CD4-positive, CD25-positive, alpha-beta regulatory T cell (primary cell): ENCODE measurements at regions not wholly inside any gene's neighbourhood (a gene's known extent, or its start where the extent isn't known, plus 50 kb on each side); places are given as distances from the start of the nearest gene placed in this dataset.

Source experiments
- ATAC-seq, 2 donors: fragments of 150-1000 bp; cut with Tn5 transposase; one replicate each; pipeline ENCODE4 v1.10.0; 2021; ENCODE audit warnings: low read depth in 2 of 2, moderate number of reproducible peaks in 2 of 2, moderate library complexity in 1 of 2
- DNase-seq, 3 donors: peaks; one replicate each; pipeline versions ENCODE4 v3.0.0 to v3.0.0-alpha.2; 2012 to 2022; ENCODE audit warnings: mixed read lengths in 1 of 3
- H3K27ac ChIP-seq: one replicate; pipeline ENCODE4 v1.7.0; 2013; ENCODE audit warnings: mild to moderate bottlenecking, low read length; ENCODE audit not compliant: insufficient read depth, poor library complexity, severe bottlenecking
- H3K27me3 ChIP-seq: one replicate; pipeline ENCODE4 v1.7.0; 2013; ENCODE audit warnings: low read length; ENCODE audit not compliant: control insufficient read depth, insufficient read depth
- H3K36me3 ChIP-seq: one replicate; pipeline ENCODE4 v1.7.0; 2013; ENCODE audit warnings: mild to moderate bottlenecking, low read length, moderate library complexity; ENCODE audit not compliant: control insufficient read depth, insufficient read depth
- H3K4me1 ChIP-seq: 2 replicates; pipeline ENCODE4 v1.7.0; 2013; ENCODE audit warnings: mild to moderate bottlenecking, low read length; ENCODE audit not compliant: insufficient read depth, control insufficient read depth, poor library complexity, severe bottlenecking
- H3K4me3 ChIP-seq: one replicate; pipeline ENCODE4 v1.7.0; 2013; ENCODE audit warnings: low read depth, mild to moderate bottlenecking, low read length, moderate library complexity
- H3K9me3 ChIP-seq, 2 experiments: 1 replicate in 1 of 2; 2 replicates in 1 of 2; pipeline ENCODE4 v1.7.0; 2013; ENCODE audit warnings: low read length in 2 of 2, mild to moderate bottlenecking in 1 of 2, moderate library complexity in 1 of 2; ENCODE audit not compliant: control insufficient read depth in 2 of 2
- H3K27ac Mint-ChIP-seq, 3 donors: one replicate each; pipeline ENCODE4 v1.8.0; 2020 to 2022; ENCODE audit warnings: mild to moderate bottlenecking in 3 of 3, mixed read lengths in 3 of 3, moderate library complexity in 2 of 3
- H3K27me3 Mint-ChIP-seq: one replicate; pipeline ENCODE4 v1.8.0; 2022; ENCODE audit warnings: mild to moderate bottlenecking, mixed read lengths
- H3K36me3 Mint-ChIP-seq: one replicate; pipeline ENCODE4 v1.8.0; 2020; ENCODE audit warnings: mixed read lengths
- H3K4me1 Mint-ChIP-seq, 4 donors: one replicate each; pipeline ENCODE4 v1.8.0; 2020 to 2022; ENCODE audit warnings: mixed read lengths in 4 of 4, mild to moderate bottlenecking in 1 of 4
- H3K4me3 Mint-ChIP-seq, 4 donors: one replicate each; pipeline ENCODE4 v1.8.0; 2020 to 2022; ENCODE audit warnings: mild to moderate bottlenecking in 4 of 4, mixed read lengths in 4 of 4, moderate library complexity in 3 of 4
- H3K9me3 Mint-ChIP-seq, 7 donors: one replicate each; pipeline ENCODE4 v1.8.0; 2020 to 2022; ENCODE audit warnings: mixed read lengths in 7 of 7, mild to moderate bottlenecking in 3 of 7, moderate library complexity in 2 of 7

GRCh38 chr13:81986308-81986707 is 1645.4 kb upstream of the SPRY2 start:
- no peaks in the 10 kb centered on the region for H3K4me1 ChIP-seq
- DNase-seq (no peak), ATAC-seq (no peak)
- H3K9me3 Mint-ChIP-seq = peaks cover 4 to 27% (median 10%) of the 10 kb centered on the region in 7 donors
- no peaks in the 10 kb centered on the region for H3K36me3 Mint-ChIP-seq
- H3K4me1 Mint-ChIP-seq = no peaks in the 10 kb centered on the region
- peaks cover 3 to 11% of the 10 kb centered on the region in 2 experiments for H3K9me3 ChIP-seq
- H3K27ac ChIP-seq = no peak overlapping the region
- H3K4me3 ChIP-seq = no peak overlapping the region
- H3K27me3 Mint-ChIP-seq = no peaks in the 10 kb centered on the region
- H3K27me3 ChIP-seq = no peaks in the 10 kb centered on the region
- no peak overlapping the region for H3K27ac Mint-ChIP-seq
- no peak overlapping the region for H3K4me3 Mint-ChIP-seq
- no peaks in the 10 kb centered on the region for H3K36me3 ChIP-seq

DNA sequence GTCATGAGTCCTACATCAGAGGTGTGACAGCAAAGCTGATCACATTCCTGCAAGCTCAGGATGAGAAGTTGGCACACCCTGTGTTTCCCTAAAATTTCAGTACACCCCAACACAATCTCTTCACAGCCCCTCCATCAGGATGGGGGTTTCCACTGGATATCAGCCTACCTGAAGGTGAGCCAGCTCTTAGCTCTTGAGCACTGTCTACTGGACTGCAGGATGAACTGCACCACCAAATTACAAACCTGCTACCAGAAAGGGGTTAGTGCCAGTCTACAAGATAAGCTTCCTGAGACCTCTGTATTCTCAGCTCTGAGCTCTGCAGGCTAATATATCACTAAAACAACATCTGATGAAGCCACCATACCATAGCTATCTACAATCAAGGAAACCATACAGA is 1616.2 kb upstream of the SPRY2 start:
- H3K27ac Mint-ChIP-seq = no peak overlapping the region
- H3K4me1 ChIP-seq = no peaks in the 10 kb centered on the region
- H3K36me3 ChIP-seq = no peaks in the 10 kb centered on the region
- no peaks in the 10 kb centered on the region for H3K27me3 ChIP-seq
- ATAC-seq = no peak
- H3K9me3 ChIP-seq = peaks cover 9 to 15% of the 10 kb centered on the region in 2 experiments
- H3K4me1 Mint-ChIP-seq = no peaks in the 10 kb centered on the region
- no peaks in the 10 kb centered on the region for H3K36me3 Mint-ChIP-seq
- H3K27ac ChIP-seq = no peak overlapping the region
- no peak overlapping the region for H3K4me3 ChIP-seq
- no peak overlapping the region for H3K4me3 Mint-ChIP-seq
- peaks cover 0 to 37% (median 9%) of the 10 kb centered on the region in 7 donors for H3K9me3 Mint-ChIP-seq
- no peaks in the 10 kb centered on the region for H3K27me3 Mint-ChIP-seq
- no peak for DNase-seq

- H3K36me3 Mint-ChIP-seq = no peaks in the 10 kb centered on the region
- no peak for ATAC-seq
- Histone ChIP-seq H3K4me3 (no peak overlapping the region), H3K27me3 (no peaks in the 10 kb centered on the region), H3K9me3 (peaks cover 0 to 3% of the 10 kb centered on the region in 2 experiments), H3K36me3 (no peaks in the 10 kb centered on the region), H3K27ac (no peak overlapping the region), H3K4me1 (no peaks in the 10 kb centered on the region)
- H3K27ac Mint-ChIP-seq = no peak overlapping the region
- no peak overlapping the region for H3K4me3 Mint-ChIP-seq
- no peaks in the 10 kb centered on the region for H3K27me3 Mint-ChIP-seq
- no peaks in the 10 kb centered on the region for H3K4me1 Mint-ChIP-seq
- no peak for DNase-seq
- H3K9me3 Mint-ChIP-seq = peaks cover 4 to 9% (median 6%) of the 10 kb centered on the region in 7 donors
Observed at GRCh38 chr13:81929988-81930387, 1589.1 kb upstream of the SPRY2 start.

GRCh38 chr13:81927347-81927746 is 1586.4 kb upstream of the SPRY2 start:
- Mint-ChIP-seq H3K4me1 (no peaks in the 10 kb centered on the region), H3K36me3 (no peaks in the 10 kb centered on the region), H3K9me3 (peaks cover 0 to 9% (median 4%) of the 10 kb centered on the region in 7 donors), H3K4me3 (no peak overlapping the region), H3K27ac (no peak overlapping the region), H3K27me3 (no peaks in the 10 kb centered on the region)
- Histone ChIP-seq H3K36me3 (no peaks in the 10 kb centered on the region), H3K27ac (no peak overlapping the region), H3K4me1 (no peaks in the 10 kb centered on the region), H3K27me3 (no peaks in the 10 kb centered on the region), H3K9me3 (peaks cover 0 to 3% of the 10 kb centered on the region in 2 experiments), H3K4me3 (no peak overlapping the region)
- no peak for DNase-seq
- no peak for ATAC-seq

- H3K9me3 Mint-ChIP-seq = peaks cover 0 to 21% (median 7%) of the 10 kb centered on the region in 7 donors
- H3K4me1 Mint-ChIP-seq = no peaks in the 10 kb centered on the region
- H3K27me3 Mint-ChIP-seq = no peaks in the 10 kb centered on the region
- Histone ChIP-seq H3K27me3 (no peaks in the 10 kb centered on the region), H3K9me3 (no peaks in the 10 kb centered on the region), H3K36me3 (no peaks in the 10 kb centered on the region), H3K4me1 (no peaks in the 10 kb centered on the region), H3K4me3 (no peak overlapping the region), H3K27ac (no peak overlapping the region)
- no peak overlapping the region for H3K27ac Mint-ChIP-seq
- no peak for DNase-seq
- no peak overlapping the region for H3K4me3 Mint-ChIP-seq
- ATAC-seq = no peak
- no peaks in the 10 kb centered on the region for H3K36me3 Mint-ChIP-seq
Observed at GRCh38 chr13:81917810-81918209, 1576.9 kb upstream of the SPRY2 start.

GRCh38 chr13:81916461-81916860 is 1575.5 kb upstream of the SPRY2 start:
- Histone ChIP-seq H3K36me3 (no peaks in the 10 kb centered on the region), H3K4me3 (no peak overlapping the region), H3K27me3 (no peaks in the 10 kb centered on the region), H3K27ac (no peak overlapping the region), H3K9me3 (peaks cover 0 to under 1% of the 10 kb centered on the region in 2 experiments), H3K4me1 (no peaks in the 10 kb centered on the region)
- no peaks in the 10 kb centered on the region for H3K36me3 Mint-ChIP-seq
- DNase-seq (no peak), ATAC-seq (no peak)
- H3K9me3 Mint-ChIP-seq = peaks cover under 1 to 16% (median 5%) of the 10 kb centered on the region in 7 donors
- peak overlapping the region in 1 of 4 donors; percentile 1 for H3K4me3 Mint-ChIP-seq
- no peaks in the 10 kb centered on the region for H3K27me3 Mint-ChIP-seq
- H3K27ac Mint-ChIP-seq = no peak overlapping the region
- H3K4me1 Mint-ChIP-seq = no peaks in the 10 kb centered on the region

DNA sequence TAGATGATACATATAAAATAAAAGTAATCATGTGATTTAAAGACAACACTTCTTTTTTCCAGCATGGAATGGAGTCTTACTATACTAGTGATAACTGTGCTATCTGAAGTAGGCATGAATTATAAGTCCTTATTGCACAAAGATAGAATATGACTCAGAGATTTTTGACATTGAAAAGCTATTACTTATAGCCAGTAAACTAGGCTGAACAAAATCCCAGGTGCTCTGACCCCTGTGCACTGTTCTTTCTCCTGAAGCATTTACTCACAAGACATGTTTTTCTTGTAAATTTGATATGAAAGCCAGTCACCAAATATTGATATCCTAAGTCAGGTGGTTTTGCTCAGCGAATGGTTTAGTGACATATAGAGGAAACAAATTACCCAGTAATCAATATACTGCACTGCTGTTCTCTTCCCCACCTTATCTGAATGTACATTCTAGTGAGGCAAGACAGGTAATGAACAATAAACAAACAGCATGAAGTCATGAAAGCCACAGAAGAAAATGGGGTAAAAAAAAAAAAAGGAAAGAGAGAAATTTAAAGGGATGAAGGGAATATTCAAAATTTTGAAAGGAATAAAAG is 1567.0 kb upstream of the SPRY2 start:
- no peak for ATAC-seq
- no peak overlapping the region for H3K27ac Mint-ChIP-seq
- no peak overlapping the region for H3K27ac ChIP-seq
- H3K27me3 Mint-ChIP-seq = no peaks in the 10 kb centered on the region
- no peak overlapping the region for H3K4me3 Mint-ChIP-seq
- H3K4me1 Mint-ChIP-seq = no peaks in the 10 kb centered on the region
- no peak for DNase-seq
- no peak overlapping the region for H3K4me3 ChIP-seq
- no peaks in the 10 kb centered on the region for H3K36me3 Mint-ChIP-seq
- H3K27me3 ChIP-seq = no peaks in the 10 kb centered on the region
- H3K9me3 Mint-ChIP-seq = peaks cover 0 to 16% (median 8%) of the 10 kb centered on the region in 7 donors
- H3K36me3 ChIP-seq = no peaks in the 10 kb centered on the region
- no peaks in the 10 kb centered on the region for H3K4me1 ChIP-seq
- H3K9me3 ChIP-seq = peaks cover 0 to 6% of the 10 kb centered on the region in 2 experiments

GRCh38 chr13:81888855-81889254 is 1547.9 kb upstream of the SPRY2 start:
- DNase-seq (no peak), ATAC-seq (no peak)
- no peak overlapping the region for H3K27ac ChIP-seq
- Mint-ChIP-seq H3K4me1 (no peaks in the 10 kb centered on the region), H3K27ac (no peak overlapping the region), H3K27me3 (no peaks in the 10 kb centered on the region), H3K4me3 (no peak overlapping the region), H3K36me3 (no peaks in the 10 kb centered on the region), H3K9me3 (peaks cover 1 to 23% (median 8%) of the 10 kb centered on the region in 7 donors)
- H3K4me1 ChIP-seq = no peaks in the 10 kb centered on the region
- no peaks in the 10 kb centered on the region for H3K27me3 ChIP-seq
- H3K9me3 ChIP-seq = no peaks in the 10 kb centered on the region
- H3K36me3 ChIP-seq = no peaks in the 10 kb centered on the region
- H3K4me3 ChIP-seq = no peak overlapping the region
